SJSA1 (cell line): ENCODE measurements at regions not wholly inside any gene's neighbourhood (a gene's known extent, or its start where the extent isn't known, plus 50 kb on each side); places are given as distances from the start of the nearest gene placed in this dataset.

Experiments used
- DNase-seq, 2 experiments: peaks; one replicate each; pipeline ENCODE4 v3.0.0-alpha.2; 2015 to 2020; ENCODE audit warnings: low spot score in 2 of 2, low read depth in 1 of 2
- H3K27ac ChIP-seq: fragments of 250-450 bp; sonication (Bioruptor Pico); 2 replicates; pipeline ENCODE4 v1.5.1; 2020; ENCODE audit warnings: mild to moderate bottlenecking, moderate library complexity
- H3K27me3 ChIP-seq: fragments of 250-450 bp; sonication (Bioruptor Pico); replicated peaks from 2 replicates; pipeline ENCODE4 v1.5.1; 2020; ENCODE audit warnings: mild to moderate bottlenecking, moderate library complexity
- H3K36me3 ChIP-seq: fragments of 250-450 bp; sonication (Bioruptor Pico); 2 replicates; pipeline ENCODE4 v1.5.1; 2020; ENCODE audit warnings: mild to moderate bottlenecking
- H3K4me1 ChIP-seq: fragments of 250-450 bp; sonication (Bioruptor Pico); replicated peaks from 2 replicates; pipeline ENCODE4 v1.6.1; 2021; ENCODE audit warnings: mild to moderate bottlenecking
- H3K4me3 ChIP-seq: fragments of 250-450 bp; sonication (Bioruptor Pico); 2 replicates; pipeline ENCODE4 v1.5.1; 2020; ENCODE audit warnings: mild to moderate bottlenecking
- H3K9me3 ChIP-seq: fragments of 250-450 bp; sonication (Bioruptor Pico); replicated peaks from 2 replicates; pipeline ENCODE4 v1.5.1; 2020; ENCODE audit warnings: mild to moderate bottlenecking

GRCh38 chr6:93992976-93993375, 573.6 kb upstream of the EPHA7 start:
- no peak for DNase-seq
- Histone ChIP-seq H3K4me1 (no peaks in the 10 kb centered on the region), H3K9me3 (0 out of 2 replicates have a peak, but pooled peaks cover 3% of the 10 kb centered on the region), H3K27me3 (no peaks in the 10 kb centered on the region), H3K36me3 (no peaks in the 10 kb centered on the region), H3K27ac (no peak overlapping the region), H3K4me3 (no peak overlapping the region)

- H3K27ac ChIP-seq, result no peak overlapping the region
- no peak overlapping the region for H3K4me3 ChIP-seq
- no peaks in the 10 kb centered on the region for H3K9me3 ChIP-seq
- H3K27me3 ChIP-seq, result no peaks in the 10 kb centered on the region
- no peak for DNase-seq
- no peaks in the 10 kb centered on the region for H3K4me1 ChIP-seq
- H3K36me3 ChIP-seq, result no peaks in the 10 kb centered on the region
Measured at GRCh38 chr6:93989630-93990029, 570.3 kb upstream of the EPHA7 start.

- Histone ChIP-seq H3K4me3 (no peak overlapping the region), H3K9me3 (no peaks in the 10 kb centered on the region), H3K36me3 (no peaks in the 10 kb centered on the region), H3K4me1 (no peaks in the 10 kb centered on the region), H3K27me3 (no peaks in the 10 kb centered on the region), H3K27ac (no peak overlapping the region)
- no peak for DNase-seq
Measured at GRCh38 chr6:93985953-93986352, 566.6 kb upstream of the EPHA7 start.

GRCh38 chr6:93975159-93975558, 555.8 kb upstream of the EPHA7 start:
- Histone ChIP-seq H3K4me1 (no peaks in the 10 kb centered on the region), H3K27me3 (no peaks in the 10 kb centered on the region), H3K9me3 (peaks cover 2% of the 10 kb centered on the region; the same call in 1 of the 2 replicates), H3K4me3 (no peak overlapping the region), H3K36me3 (no peaks in the 10 kb centered on the region), H3K27ac (no peak overlapping the region)
- DNase-seq, result no peak

GRCh38 chr6:93974332-93974731, 555.0 kb upstream of the EPHA7 start:
- DNase-seq, result no peak

GRCh38 chr6:93972791-93973190, 553.4 kb upstream of the EPHA7 start:
- Histone ChIP-seq H3K27me3 (no peaks in the 10 kb centered on the region), H3K9me3 (peaks cover 2% of the 10 kb centered on the region), H3K36me3 (no peaks in the 10 kb centered on the region), H3K27ac (no peak overlapping the region), H3K4me3 (no peak overlapping the region), H3K4me1 (no peaks in the 10 kb centered on the region)
- DNase-seq, result no peak

More at GRCh38 chr6:93974332-93974731, 555.0 kb upstream of the EPHA7 start:
- no peaks in the 10 kb centered on the region for H3K4me1 ChIP-seq
- H3K9me3 ChIP-seq, result peaks cover 2% of the 10 kb centered on the region; the same call in 1 of the 2 replicates
- no peaks in the 10 kb centered on the region for H3K36me3 ChIP-seq
- no peak overlapping the region for H3K4me3 ChIP-seq
- no peak overlapping the region for H3K27ac ChIP-seq
- no peaks in the 10 kb centered on the region for H3K27me3 ChIP-seq

GRCh38 chr6:93970684-93971083, 551.3 kb upstream of the EPHA7 start:
- Histone ChIP-seq H3K27ac (no peak overlapping the region), H3K27me3 (no peaks in the 10 kb centered on the region), H3K4me3 (no peak overlapping the region), H3K4me1 (no peaks in the 10 kb centered on the region), H3K9me3 (peaks cover 2% of the 10 kb centered on the region), H3K36me3 (no peaks in the 10 kb centered on the region)
- DNase-seq, result no peak

- no peaks in the 10 kb centered on the region for H3K36me3 ChIP-seq
- DNase-seq, result no peak
- no peaks in the 10 kb centered on the region for H3K4me1 ChIP-seq
- H3K27me3 ChIP-seq, result no peaks in the 10 kb centered on the region
- no peak overlapping the region for H3K27ac ChIP-seq
- peaks cover 2% of the 10 kb centered on the region for H3K9me3 ChIP-seq
- no peak overlapping the region for H3K4me3 ChIP-seq
Measured at GRCh38 chr6:93968126-93968525, 548.8 kb upstream of the EPHA7 start.

GRCh38 chr6:93964926-93965325, 545.6 kb upstream of the EPHA7 start:
- Histone ChIP-seq H3K4me3 (no peak overlapping the region), H3K36me3 (no peaks in the 10 kb centered on the region), H3K4me1 (no peaks in the 10 kb centered on the region), H3K27me3 (no peaks in the 10 kb centered on the region), H3K9me3 (no peaks in the 10 kb centered on the region; the same call in 1 of the 2 replicates), H3K27ac (no peak overlapping the region)
- no peak for DNase-seq

GRCh38 chr6:93964321-93964720, 545.0 kb upstream of the EPHA7 start:
- Histone ChIP-seq H3K36me3 (no peaks in the 10 kb centered on the region), H3K4me3 (no peak overlapping the region), H3K4me1 (no peaks in the 10 kb centered on the region), H3K27me3 (no peaks in the 10 kb centered on the region), H3K9me3 (no peaks in the 10 kb centered on the region; the same call in 1 of the 2 replicates), H3K27ac (no peak overlapping the region)
- DNase-seq, result no peak

GRCh38 chr6:93962566-93962965, 543.2 kb upstream of the EPHA7 start:
- no peaks in the 10 kb centered on the region for H3K4me1 ChIP-seq
- H3K27ac ChIP-seq, result no peak overlapping the region
- H3K9me3 ChIP-seq, result no peaks in the 10 kb centered on the region
- H3K4me3 ChIP-seq, result no peak overlapping the region
- no peaks in the 10 kb centered on the region for H3K27me3 ChIP-seq
- no peak for DNase-seq
- H3K36me3 ChIP-seq, result no peaks in the 10 kb centered on the region

GRCh38 chr6:93954584-93954983, 535.2 kb upstream of the EPHA7 start:
- Histone ChIP-seq H3K9me3 (0 out of 2 replicates have a peak, but pooled peaks cover 3% of the 10 kb centered on the region), H3K27ac (no peak overlapping the region), H3K36me3 (no peaks in the 10 kb centered on the region), H3K4me1 (no peaks in the 10 kb centered on the region), H3K27me3 (no peaks in the 10 kb centered on the region), H3K4me3 (no peak overlapping the region)
- DNase-seq, result no peak

GRCh38 chr6:93943661-93944060, 524.3 kb upstream of the EPHA7 start:
- Histone ChIP-seq H3K9me3 (no peaks in the 10 kb centered on the region; the same call in 1 of the 2 replicates), H3K4me3 (no peak overlapping the region)

GRCh38 chr6:93940381-93940780, 521.0 kb upstream of the EPHA7 start:
- Histone ChIP-seq H3K27me3 (no peaks in the 10 kb centered on the region), H3K27ac (no peak overlapping the region), H3K4me3 (no peak overlapping the region), H3K9me3 (no peaks in the 10 kb centered on the region; the same call in 1 of the 2 replicates), H3K4me1 (no peaks in the 10 kb centered on the region), H3K36me3 (no peaks in the 10 kb centered on the region)
- DNase-seq, result no peak

More at GRCh38 chr6:93943661-93944060, 524.3 kb upstream of the EPHA7 start:
- no peak overlapping the region for H3K27ac ChIP-seq
- H3K4me1 ChIP-seq, result no peaks in the 10 kb centered on the region
- no peak for DNase-seq
- no peaks in the 10 kb centered on the region for H3K36me3 ChIP-seq
- no peaks in the 10 kb centered on the region for H3K27me3 ChIP-seq

- no peak overlapping the region for H3K27ac ChIP-seq
- H3K4me3 ChIP-seq, result no peak overlapping the region
- no peaks in the 10 kb centered on the region for H3K9me3 ChIP-seq
- no peaks in the 10 kb centered on the region for H3K4me1 ChIP-seq
- H3K36me3 ChIP-seq, result no peaks in the 10 kb centered on the region
- DNase-seq, result no peak
- H3K27me3 ChIP-seq, result no peaks in the 10 kb centered on the region
Measured at GRCh38 chr6:93932175-93932574, 512.8 kb upstream of the EPHA7 start.
